ENCODE measurements at regions not wholly inside any gene's neighbourhood (a gene's known extent, or its start where the extent isn't known, plus 50 kb on each side); places are given as distances from the start of the nearest gene placed in this dataset.

DNA sequence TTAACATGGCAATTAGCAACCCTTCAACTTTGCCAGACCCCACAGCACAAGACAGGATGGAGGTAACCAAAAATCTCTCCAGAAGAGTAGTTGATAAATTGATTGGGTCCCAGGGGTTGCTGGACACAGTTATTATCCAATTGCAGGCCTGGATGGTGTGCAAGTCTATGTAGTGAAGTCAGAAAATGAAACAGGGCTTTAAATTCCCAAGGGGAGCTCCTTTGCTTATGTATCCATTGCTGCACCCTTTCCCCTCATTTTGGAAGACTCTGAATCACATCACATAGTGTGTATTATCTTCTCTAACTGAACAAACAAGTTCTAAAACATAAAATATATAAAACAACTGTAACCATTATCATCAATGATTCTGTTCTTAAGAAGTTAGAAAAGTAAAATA lies 550.2 kb downstream of the LMO4 start:
- DNase-seq (ENCODE audit: low read depth): no peak

DNA sequence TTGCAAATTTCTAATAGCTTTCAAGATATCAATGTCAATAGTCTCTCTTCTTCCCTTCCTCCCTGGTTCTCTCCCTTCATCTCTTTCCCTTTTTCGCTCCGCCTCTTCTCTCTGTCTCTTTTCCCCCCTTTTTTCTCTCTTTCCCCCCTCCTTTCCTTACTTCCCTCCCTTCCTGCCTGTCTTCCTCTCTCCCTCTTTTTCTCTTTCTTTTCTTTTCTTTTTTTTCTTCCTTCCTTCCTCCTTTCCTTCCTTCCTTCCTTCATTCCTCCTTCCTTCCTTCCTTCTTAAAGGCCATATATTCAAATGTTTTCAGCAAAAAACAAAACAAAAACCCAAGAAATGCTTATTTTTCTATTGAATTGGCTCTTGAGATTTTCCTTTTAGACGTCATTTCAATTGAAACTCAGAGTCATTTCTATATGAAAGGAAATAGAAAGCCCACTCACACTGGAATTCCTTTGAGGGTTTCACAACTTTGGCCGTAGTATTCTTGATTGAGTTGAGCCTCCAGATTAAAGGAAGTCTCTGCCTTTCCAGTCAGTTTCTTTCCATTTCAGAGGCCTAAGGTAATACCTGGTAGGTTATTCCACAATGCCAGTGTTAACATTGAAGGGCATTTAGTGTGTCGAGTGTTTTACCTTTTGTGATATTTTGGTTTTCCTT lies 551.5 kb downstream of the LMO4 start:
- DNase-seq (ENCODE audit: low read depth): no peak

DNA sequence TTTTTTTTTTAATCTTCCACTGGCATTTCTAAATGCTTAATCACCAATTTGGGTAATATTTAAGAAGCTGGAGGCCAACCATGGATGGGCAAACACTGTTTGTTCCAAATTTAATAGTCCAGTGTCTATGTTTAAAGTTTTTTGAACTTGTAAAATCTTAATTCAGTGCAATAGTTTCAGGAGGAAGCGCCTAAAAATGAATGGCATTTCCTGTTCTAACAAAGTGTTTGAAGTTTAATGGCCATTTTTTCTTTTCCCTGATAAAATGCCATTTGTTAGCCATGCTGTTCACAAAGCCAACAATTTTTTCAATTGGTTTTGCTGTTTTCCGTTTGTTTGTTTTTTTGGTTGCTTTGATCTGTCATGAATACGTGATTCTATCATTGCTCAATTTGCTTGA lies 552.1 kb downstream of the LMO4 start:
- DNase-seq (ENCODE audit: low read depth): no peak

DNA sequence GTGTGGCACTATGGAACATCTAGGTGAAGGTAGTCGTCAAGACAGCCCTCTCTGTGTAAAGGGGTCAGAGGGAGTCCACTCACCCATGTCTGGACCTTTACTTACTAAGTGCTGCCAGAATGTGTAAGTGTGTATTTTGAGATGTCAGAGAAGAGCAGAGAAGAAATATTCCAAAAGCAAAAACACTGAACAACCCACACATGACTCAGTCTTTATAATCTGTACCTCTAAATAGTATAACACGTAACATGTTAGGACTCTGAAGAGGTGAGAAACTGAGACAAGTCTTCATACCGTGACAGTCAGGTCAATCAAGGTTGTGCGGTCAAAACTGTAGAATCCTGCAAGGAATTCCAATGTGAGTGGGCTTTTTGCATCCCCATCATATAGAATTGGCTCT lies 555.2 kb downstream of the LMO4 start:
- DNase-seq (ENCODE audit: low read depth): no peak

DNA sequence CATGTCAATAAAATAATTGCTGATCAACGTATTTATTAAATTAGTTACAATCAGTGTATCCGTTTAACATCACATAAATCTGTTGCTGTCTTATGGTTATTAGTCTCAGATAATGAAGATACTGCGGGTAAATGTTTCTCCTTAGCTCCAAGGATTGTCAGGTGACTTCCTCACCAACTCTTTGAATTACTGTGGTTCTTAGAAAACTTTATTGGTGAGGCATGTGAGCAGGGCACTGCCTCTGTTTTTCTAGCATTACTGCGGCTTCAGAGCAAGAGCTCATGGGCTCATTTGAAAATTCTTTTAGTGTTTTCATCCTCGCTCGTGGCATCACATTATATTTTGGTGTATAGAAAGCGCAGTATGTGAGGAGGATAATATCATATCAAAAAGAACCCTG lies 555.9 kb downstream of the LMO4 start:
- no peak for DNase-seq (ENCODE audit: low read depth)

DNA sequence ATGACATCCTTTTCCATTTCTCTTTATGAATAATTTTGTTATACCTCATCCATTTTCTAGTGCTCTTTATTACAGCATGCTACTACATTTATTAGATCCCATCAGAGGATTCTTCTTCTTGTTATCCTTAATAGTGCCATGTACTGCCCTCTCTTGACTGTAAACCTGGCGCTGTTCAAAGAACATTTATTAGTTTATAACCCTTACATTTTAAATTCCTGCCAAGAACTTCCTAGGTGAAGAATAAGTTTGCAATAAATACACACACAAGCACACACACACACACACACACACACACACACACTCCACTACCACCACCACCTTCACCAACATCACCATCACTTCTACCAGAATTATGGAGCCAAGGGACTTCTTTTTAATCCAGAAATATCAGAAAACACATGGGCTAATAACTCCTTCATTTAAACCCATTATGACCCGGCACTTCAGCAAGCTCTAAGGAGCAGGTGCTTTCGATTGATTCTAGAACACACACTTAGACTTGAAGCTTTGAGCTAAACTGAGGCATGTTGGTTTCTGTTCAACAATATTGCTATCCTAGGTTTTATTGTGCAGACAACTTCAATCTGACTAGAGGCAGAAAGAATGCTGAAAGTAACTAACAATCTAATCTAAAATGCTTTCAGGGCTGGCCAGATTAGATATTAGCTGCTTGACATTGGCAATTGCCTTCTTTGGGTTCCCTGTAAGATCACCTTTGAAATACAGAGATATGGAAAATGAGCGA lies 556.8 kb downstream of the LMO4 start:
- DNase-seq (ENCODE audit: low read depth): no peak

DNA sequence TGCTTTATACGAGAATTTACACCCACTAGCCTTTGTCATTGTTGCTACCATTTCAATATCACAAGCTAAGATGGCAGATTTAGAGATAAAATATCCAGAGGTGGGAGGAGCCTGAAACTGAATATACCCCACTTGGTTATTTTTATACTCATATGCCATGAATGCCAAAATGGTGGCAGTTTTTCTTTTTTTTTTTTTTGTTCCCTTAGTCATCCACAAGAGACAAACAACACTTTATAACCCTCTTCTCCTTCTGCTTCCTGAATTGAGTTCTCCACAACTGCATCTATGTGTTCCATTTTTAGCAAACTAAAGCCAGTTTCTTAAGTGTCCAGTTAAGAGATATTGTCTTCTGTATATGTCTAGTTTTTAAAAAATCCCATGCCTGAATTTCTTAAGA lies 558.4 kb downstream of the LMO4 start:
- no peak for DNase-seq (ENCODE audit: low read depth)

DNA sequence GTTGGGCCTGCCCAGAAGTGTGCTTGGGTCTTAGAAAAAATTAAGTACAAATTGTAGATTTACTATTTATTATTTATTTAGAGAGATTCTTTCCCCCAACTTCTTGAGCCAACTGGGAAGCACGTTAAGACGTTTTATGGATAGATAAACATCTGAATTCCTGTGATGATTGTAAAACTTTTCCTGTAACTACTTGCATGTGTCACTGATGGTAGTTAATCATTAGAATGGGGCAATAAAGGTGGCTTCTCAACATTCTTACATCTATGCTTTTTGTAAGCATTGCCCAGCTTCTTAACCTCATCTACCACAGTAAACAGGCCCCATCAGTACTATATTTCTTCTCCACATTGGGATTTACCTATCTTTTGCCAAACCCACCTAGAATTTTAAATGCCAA lies 559.8 kb downstream of the LMO4 start:
- no peak for DNase-seq (ENCODE audit: low read depth)

DNA sequence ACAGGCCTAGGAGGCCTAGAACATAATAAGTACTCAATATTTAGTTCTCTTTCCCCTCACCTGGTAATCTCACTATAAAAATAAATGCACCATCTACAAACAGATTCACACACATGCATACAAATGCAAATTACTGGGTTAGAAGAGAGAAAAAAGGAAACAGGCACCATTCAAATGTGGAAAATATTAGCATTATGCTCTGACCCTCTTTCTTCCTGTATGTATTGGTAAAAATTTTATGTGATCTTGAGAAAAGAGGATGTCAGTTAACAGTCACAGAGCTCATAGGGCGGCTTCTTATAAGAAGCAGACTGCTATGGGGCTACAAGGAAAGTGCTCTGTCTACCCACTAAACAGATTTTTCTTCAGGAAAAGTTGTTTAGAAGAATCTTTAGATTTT lies 565.4 kb downstream of the LMO4 start:
- DNase-seq (ENCODE audit: low read depth): no peak

DNA sequence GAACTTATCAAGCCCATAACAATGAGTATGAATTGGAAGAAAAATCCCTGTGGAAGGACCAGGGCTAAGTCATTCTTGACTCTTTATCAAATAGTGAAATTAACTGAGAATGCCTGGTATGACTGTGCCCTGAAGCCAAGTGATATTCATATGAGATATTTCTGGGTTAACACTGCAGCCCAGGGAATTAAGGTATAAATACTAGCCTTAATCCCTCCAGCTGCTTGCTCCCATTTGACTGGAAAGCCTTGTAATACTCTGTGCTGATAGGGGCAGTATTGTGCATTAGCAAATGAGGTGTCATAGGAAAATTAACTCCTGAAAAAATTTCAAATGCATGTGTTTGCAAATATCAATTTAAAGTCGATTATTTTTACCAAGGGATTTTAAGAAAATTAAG lies 568.8 kb downstream of the LMO4 start:
- no peak for DNase-seq (ENCODE audit: low read depth)

DNA sequence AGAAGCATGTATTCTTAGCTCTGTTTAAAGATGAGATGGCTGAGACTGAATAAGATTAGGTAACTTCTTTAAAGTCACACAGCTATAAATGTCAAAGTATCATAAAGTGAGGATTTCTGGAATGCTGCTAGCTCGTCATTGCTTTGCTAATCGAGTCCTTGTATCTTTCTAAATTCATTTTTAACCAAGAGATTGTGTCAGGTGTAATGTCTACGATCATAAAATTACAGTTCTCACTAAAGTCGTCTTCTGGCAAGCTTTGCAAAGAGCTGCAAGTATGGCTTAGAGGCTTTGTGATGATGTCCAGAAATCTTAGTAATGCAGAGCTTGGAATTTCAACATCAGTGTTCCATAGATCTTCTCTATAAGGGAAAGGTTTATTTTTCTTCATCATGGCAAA lies 569.8 kb downstream of the LMO4 start:
- no peak for DNase-seq (ENCODE audit: low read depth)

DNA sequence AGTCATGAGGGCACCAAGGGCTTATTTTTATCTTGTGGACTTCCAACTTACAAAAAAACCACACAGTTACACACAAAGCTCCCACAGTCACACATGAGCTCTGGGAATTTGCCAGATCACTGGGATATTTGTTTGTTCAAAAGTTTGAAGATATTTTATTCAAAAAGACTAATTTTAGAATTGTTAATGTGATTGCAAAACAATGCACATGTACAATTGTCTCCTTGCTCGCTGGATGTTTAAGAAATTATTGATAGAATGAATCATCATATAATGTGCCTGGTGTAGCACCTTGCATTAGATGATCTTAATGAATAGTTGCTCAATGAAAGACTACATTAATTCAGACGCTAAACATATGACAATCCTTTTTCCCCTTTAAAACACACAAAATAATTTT lies 570.3 kb downstream of the LMO4 start:
- no peak for DNase-seq (ENCODE audit: low read depth)

DNA sequence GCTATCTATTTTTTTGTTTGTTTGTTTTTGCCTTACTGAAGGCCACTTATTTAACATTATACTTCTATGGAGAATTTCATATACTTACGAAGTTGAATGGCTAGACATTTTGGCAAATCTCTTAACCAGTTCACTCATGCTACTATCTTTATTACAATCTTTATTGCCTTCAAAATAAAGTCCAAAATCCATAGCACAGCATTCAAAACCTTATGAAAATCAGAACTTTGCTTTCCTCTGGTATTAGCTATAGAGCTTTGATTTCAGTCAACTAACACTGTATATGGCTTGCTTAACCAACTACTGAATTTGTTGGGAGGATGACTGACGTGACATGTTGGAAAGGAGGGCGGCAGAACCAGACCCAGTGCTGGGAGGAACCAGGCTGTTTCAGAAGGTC lies 571.1 kb downstream of the LMO4 start:
- DNase-seq (ENCODE audit: low read depth): no peak

DNA sequence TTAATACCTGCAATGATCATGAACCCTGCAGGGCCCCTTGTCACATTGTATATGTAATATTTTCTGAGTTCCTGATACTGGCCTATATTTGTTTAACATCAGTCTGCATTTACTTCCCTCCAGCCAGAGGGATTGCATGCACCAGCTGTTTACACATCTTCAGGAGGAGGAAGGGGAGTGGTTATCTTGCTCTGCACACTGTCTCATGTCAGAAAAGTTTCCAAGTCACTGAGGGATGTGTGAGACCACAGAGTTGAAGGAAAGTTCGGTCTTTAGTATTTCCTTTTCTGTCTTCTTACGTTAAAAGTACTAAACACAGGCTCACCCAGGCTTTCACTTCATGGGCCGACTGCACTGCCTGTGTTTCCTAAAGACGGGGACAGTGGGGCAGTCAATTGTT lies 574.1 kb downstream of the LMO4 start:
- no peak for DNase-seq (ENCODE audit: low read depth)

DNA sequence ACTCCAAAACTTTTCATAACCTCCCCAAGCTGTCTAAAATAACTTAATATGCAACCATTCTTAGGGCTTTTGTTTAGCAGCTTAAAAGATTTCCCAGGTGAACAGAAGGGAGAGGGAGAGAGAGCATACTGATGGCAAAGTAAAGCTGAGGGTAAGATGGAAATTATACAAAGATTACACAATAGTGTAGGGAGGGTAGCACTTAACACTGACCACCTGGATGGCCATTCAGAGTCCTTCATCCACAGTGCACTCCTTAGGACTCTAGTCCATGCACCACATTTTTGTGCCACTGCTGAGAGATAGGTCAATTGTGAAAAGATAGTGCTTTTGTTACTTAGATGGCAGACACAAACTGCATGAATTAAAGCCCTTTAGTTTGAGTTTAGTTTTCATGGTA lies 574.6 kb downstream of the LMO4 start:
- no peak for DNase-seq (ENCODE audit: low read depth)

DNA sequence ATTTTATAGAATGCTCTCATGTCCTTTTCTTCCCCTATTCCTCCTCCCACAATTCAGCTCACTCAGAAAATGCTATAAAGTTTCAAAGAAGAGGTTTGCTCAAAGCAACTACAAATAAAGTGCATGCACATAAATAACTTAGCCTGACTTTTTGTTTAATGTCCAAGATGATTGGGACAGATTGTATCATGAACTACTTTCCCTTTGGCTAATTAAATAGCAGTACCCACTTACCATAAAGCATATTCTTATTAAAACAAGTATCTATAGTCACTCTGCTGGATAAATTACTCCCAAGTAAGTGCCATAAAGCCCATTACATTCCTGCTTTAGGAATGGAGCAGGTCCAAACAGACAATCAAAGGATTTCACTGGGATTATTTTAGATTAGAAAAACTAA lies 576.0 kb downstream of the LMO4 start:
- no peak for DNase-seq (ENCODE audit: low read depth)

DNA sequence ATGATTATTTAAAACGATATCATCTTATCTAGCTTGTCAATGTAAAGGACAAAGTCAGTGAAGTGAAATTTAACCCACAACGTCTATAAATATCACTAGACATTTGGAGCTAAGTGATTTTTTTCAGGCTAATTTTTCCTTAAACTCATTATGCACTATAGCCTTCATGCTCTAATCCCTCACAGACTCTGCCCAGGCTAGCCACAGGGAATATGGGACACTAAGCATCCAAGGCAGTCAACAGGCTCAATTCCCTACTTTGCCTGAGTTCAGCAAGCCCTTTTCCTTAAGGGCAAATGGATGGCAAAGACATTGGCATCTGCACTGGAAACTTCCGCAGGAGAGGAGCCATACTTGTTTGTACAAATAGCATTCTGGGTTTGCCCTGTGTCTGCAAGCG lies 577.0 kb downstream of the LMO4 start:
- DNase-seq (ENCODE audit: low read depth): no peak

DNA sequence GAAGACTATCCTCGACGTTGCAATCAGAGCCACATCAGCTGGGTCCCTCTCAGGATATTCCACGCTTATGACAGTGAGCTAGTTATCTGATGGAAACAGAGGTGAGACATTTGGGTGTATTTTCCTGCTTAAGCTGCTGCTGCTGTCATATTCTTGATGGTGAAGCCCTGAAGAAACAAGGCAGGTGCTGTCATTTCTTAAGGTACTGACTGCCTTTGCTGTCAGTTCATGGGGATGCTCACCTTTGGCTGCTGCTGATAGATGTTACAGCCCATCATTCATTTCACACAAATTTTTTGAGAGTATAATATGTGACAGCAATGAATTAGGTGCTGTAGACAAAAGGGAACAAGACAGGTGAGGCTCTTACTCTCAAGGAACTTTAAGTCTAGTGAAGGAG lies 577.4 kb downstream of the LMO4 start:
- DNase-seq (ENCODE audit: low read depth): no peak

DNA sequence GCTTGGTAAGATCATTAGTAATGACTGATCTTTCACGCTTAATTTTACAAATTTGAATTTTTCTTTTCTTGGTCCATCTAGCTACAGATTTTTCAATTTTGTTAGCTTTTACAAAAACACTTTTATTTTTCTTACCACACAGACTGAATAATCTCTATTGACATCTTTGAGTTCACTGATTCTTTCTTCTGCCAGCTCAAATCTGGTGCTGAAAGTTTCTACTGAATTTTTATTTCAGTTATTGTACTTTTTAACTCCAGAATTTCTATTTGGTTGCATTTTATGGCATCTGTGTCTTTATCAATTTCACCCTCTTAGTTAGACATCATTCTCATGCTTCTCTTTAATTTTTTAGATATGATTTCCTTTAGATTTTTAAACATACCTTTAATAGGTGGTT lies 584.7 kb downstream of the LMO4 start:
- DNase-seq (ENCODE audit: low read depth): no peak

DNA sequence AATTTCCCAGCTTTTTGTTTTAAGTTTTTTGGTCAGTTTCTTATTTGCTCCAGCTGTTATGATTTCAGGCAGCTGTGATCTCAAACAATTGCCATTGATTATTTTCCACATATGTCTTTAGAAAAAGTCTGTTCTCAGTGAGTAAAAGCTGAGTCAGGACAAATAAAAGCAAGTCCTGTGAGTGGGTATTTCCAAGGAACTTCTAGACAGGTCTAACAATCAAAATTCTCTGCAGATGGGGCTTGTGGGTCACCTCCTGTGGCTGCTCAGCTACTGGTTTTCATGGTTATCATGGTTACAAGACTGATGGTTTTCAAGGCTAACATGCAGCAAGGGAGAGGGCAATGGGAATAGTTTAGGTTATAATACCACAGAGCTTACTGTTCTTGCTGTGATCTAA lies 585.7 kb downstream of the LMO4 start:
- DNase-seq (ENCODE audit: low read depth): no peak

DNA sequence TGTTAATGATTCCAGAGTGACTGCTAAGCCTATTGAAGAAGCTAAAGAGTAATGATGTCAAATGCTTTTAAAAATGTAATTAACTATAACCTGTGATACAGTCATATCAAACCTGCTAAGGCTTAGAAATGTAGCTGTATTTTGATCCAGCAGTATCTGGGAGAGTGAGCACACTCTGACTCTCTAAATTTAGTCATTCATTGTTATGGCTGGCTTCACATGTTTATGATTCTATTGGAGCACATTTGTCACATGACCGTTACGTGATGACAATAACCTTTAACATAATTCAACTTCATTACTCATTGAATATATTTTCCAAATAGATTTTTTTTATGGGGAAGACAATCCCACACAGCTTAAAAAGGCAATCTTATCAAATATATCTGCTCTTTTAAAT lies 587.1 kb downstream of the LMO4 start:
- DNase-seq (ENCODE audit: low read depth): no peak

DNA sequence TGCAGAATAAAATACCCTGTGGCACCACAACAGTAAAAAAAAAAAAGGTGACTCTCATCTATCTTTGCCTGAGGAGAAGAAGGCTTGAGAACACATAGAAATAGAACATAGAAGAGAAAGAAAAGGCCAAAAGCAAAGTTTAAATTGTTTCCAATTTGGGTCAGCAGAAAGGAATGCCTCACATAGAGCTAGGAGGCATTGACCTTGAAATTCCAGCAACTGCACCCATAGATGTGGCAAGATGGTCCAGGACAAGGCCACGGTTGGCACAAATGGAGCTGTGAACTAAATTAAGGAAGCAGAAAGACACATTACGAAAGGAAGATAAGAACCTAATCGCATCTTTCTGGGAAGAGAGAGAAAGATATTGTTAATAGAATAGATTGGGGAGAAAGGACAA lies 588.3 kb downstream of the LMO4 start:
- DNase-seq (ENCODE audit: low read depth): peak; percentile 31

DNA sequence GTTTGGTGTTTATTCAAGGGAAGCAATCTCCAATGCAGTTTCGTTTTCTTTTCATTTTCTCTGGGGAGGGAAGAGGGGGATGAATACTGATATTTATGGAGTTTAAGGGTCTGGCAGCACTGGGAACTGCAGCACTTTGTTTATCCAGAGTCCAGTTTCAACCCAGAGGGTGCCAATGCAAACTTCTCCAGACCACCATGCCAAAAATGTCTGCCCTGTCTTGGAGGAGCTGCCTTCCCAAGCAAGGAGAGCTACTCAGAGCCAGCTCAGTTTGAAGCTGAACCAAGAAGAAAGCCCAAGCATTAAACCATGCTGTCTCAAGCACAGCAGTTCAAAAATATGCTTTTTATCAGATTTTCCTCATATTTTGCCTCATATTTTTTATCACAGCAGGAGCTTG lies 589.7 kb downstream of the LMO4 start:
- DNase-seq (ENCODE audit: low read depth): no peak

DNA sequence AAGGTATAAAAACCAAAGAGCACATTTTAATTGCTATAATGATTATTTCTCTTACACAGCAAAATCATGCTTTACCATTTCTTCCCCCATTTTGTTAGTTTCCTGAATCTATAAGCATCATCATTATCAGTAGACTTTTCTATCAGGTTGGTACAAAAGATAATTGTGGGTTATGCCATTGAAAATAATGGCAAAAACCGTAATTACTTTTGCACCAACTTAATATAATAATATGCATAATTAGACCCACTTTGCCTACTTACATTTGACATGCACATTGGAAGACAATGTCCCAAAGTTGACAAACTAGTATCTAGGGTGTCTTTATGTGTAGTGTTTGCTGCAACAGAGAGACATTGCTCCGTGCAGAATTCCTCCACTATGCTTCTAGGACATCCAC lies 594.2 kb downstream of the LMO4 start:
- DNase-seq (ENCODE audit: low read depth): no peak
